Stimulated activated naive B cell treated with anti-CD40 and anti-IgM and Interleukin-4, amounts not matched to agents 10 μg/mL and 1 μg/mL and 100 μg/mL, for 72 hours (primary cell): ENCODE measurements at regions not wholly inside any gene's neighbourhood (a gene's known extent, or its start where the extent isn't known, plus 50 kb on each side); places are given as distances from the start of the nearest gene placed in this dataset.
"Not testable (repeated sequence)": the region's sequence is repeated elsewhere in the genome, so short reads cannot be mapped to it uniquely, and the experiment has no call there.

Source experiments
- ATAC-seq, 2 donors: fragments of 150-1000 bp; cut with Tn5 transposase; replicated peaks; 2 replicates each; pipeline ENCODE4 v1.10.0; 2021; ENCODE audit warnings: moderate library complexity in 1 of 2
- DNase-seq: peaks from one replicate; pipeline ENCODE4 v3.0.0; 2021
- H3K27ac Mint-ChIP-seq: one replicate; pipeline ENCODE4 v1.8.0; 2022; ENCODE audit warnings: mild to moderate bottlenecking, mixed read lengths
- H3K27me3 Mint-ChIP-seq, 2 donors: one replicate each; pipeline ENCODE4 v1.8.0; 2022; ENCODE audit warnings: mixed read lengths in 2 of 2
- H3K36me3 Mint-ChIP-seq, 2 donors: one replicate each; pipeline ENCODE4 v1.8.0; 2022; ENCODE audit warnings: mixed read lengths in 2 of 2, mild to moderate bottlenecking in 1 of 2
- H3K4me1 Mint-ChIP-seq, 2 donors: one replicate each; pipeline ENCODE4 v1.8.0; 2022; ENCODE audit warnings: mixed read lengths in 2 of 2, mild to moderate bottlenecking in 1 of 2
- H3K4me3 Mint-ChIP-seq, 2 donors: one replicate each; pipeline ENCODE4 v1.8.0; 2022; ENCODE audit warnings: mild to moderate bottlenecking in 2 of 2, mixed read lengths in 2 of 2, moderate library complexity in 1 of 2
- H3K9me3 Mint-ChIP-seq, 2 donors: one replicate each; pipeline ENCODE4 v1.8.0; 2022; ENCODE audit warnings: mixed read lengths in 2 of 2, mild to moderate bottlenecking in 1 of 2

DNA sequence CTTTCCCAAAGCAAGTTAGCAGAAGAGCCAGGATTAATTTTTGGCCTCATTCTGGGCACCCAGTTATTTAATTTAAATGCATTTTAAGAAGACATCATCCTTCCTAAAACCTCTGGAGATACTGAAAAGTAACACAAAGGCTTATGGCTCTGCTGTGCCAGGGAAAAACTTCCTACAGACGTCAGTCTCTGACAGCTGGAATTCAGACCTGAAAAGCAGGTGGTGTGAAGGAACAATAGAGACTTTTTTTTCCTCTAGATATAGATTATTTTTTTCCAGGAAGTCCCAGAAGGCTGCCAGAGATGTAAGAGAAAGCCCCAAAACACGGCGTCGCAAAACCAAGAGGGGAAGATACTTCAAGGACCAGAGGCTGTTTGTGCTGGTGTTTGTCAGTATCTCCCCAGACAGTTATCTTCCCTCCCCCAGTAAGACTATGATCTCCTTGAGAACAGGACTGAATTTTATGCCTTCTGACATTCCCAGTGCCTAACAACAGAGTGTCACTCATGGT lies 88.7 kb upstream of the RASEF start:
- H3K4me3 Mint-ChIP-seq, result no peak overlapping the region
- no peak overlapping the region for H3K27ac Mint-ChIP-seq
- ATAC-seq (no peak), DNase-seq (no peak)
- H3K9me3 Mint-ChIP-seq, result peaks cover 10% of the 10 kb centered on the region in 2 donors
- no peaks in the 10 kb centered on the region for H3K4me1 Mint-ChIP-seq
- peaks cover 0 to 4% of the 10 kb centered on the region in 2 donors for H3K27me3 Mint-ChIP-seq
- no peaks in the 10 kb centered on the region for H3K36me3 Mint-ChIP-seq

- Mint-ChIP-seq H3K36me3 (no peaks in the 10 kb centered on the region), H3K27ac (no peak overlapping the region), H3K27me3 (peaks cover 0 to 4% of the 10 kb centered on the region in 2 donors), H3K9me3 (peaks cover 9 to 10% of the 10 kb centered on the region in 2 donors), H3K4me3 (no peak overlapping the region), H3K4me1 (no peaks in the 10 kb centered on the region)
- DNase-seq, result no peak
- ATAC-seq, result no peak
These were observed 84.6 kb upstream of the RASEF start for GRCh38 chr9:83147315-83148149.

DNA sequence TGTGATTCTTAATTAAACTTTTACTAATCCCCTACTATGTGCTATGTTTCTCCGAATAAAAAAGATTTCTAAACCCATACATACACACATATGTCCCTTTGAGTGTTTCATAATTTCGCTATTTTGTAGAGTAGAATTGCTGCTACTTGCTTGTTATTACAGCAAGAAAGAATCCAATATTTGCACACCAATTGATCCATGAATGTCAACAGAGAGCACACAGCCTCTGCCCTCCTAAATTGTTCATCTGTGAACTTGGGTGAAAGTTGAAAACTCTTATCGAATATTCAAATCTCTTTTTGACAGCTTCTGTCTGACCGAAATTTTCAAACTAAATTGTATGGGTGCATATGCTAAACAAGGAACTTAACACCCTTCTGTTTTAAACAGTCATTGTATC lies 83.4 kb upstream of the RASEF start:
- Mint-ChIP-seq H3K36me3 (no peaks in the 10 kb centered on the region), H3K4me1 (no peaks in the 10 kb centered on the region), H3K4me3 (no peak overlapping the region), H3K27ac (no peak overlapping the region), H3K9me3 (peaks cover 9 to 10% of the 10 kb centered on the region in 2 donors), H3K27me3 (peaks cover 0 to 4% of the 10 kb centered on the region in 2 donors)
- ATAC-seq (no peak), DNase-seq (no peak)

DNA sequence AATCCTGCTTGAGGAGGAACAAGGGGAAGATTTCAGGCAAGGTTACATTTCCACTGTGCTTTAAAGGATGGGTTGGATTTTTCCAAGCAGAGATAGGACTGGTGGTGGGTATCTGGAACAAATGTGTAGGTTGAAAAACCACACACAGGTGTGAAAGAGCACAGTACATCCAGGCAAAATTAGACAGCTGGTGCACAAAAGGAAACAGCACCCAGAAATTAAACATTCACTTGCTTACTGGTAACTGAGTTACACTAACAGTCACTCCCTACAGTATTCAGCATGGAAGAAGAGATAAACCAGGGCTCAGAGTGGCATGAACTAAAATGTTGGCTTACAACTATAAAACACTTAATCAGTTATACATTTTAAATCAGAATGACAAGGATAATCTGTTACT lies 81.5 kb upstream of the RASEF start:
- DNase-seq (no peak), ATAC-seq (no peak)
- H3K36me3 Mint-ChIP-seq, result no peaks in the 10 kb centered on the region
- H3K27me3 Mint-ChIP-seq, result no peaks in the 10 kb centered on the region
- H3K9me3 Mint-ChIP-seq, result peaks cover 7 to 10% of the 10 kb centered on the region in 2 donors
- no peak overlapping the region for H3K4me3 Mint-ChIP-seq
- no peak overlapping the region for H3K27ac Mint-ChIP-seq
- no peaks in the 10 kb centered on the region for H3K4me1 Mint-ChIP-seq

DNA sequence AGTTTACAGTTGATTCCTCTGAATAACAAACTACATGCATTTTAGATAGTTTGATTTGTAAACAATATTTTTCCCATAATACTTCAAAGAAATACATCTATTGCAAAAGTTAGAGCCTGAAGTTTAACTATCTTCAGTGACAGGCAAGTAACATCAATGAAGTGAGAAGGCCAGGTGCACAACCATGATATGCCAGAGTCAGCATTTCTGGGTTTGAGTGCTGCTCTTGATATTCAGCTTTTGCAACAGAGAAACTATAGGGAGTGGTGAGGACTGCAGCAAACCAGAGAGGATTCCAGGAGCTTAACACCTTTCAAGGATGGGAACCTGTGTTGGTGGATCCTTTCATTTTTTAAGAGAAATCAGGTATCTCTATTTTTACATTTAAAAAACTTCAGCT lies 79.4 kb upstream of the RASEF start:
- Mint-ChIP-seq H3K9me3 (no peaks in the 10 kb centered on the region), H3K27me3 (no peaks in the 10 kb centered on the region), H3K36me3 (no peaks in the 10 kb centered on the region), H3K4me3 (no peak overlapping the region), H3K4me1 (no peaks in the 10 kb centered on the region), H3K27ac (no peak overlapping the region)
- no peak for DNase-seq
- ATAC-seq, result no peak

- H3K27ac Mint-ChIP-seq, result no peak overlapping the region
- H3K36me3 Mint-ChIP-seq, result no peaks in the 10 kb centered on the region
- DNase-seq (no peak), ATAC-seq (no peak)
- H3K27me3 Mint-ChIP-seq, result no peaks in the 10 kb centered on the region
- no peak overlapping the region for H3K4me3 Mint-ChIP-seq
- H3K4me1 Mint-ChIP-seq, result no peaks in the 10 kb centered on the region
- no peaks in the 10 kb centered on the region for H3K9me3 Mint-ChIP-seq
These were observed 78.9 kb upstream of the RASEF start for GRCh38 chr9:83141887-83142286.

DNA sequence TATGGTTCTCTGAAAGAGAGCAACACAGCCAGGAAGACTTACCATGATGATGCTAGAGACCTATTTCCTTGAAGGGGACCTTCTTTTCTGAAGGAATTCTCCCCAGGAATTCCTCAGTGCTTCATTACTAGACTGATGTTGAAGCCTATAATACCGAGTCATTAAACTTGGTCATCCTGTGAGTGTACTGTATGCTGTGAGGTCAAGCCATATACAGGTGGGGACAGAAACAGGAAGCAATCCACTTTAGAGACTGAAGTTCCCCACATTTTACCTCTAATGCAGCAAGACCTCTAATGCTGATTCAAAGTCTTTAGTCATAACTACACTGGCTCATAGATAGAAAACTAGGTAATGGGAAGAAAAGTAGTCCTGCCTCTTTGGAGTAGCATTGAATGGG lies 77.1 kb upstream of the RASEF start:
- DNase-seq, result no peak
- ATAC-seq, result no peak

GRCh38 chr9:83138422-83139135 lies 75.6 kb upstream of the RASEF start:
- Mint-ChIP-seq H3K4me1 (no peaks in the 10 kb centered on the region), H3K4me3 (no peak overlapping the region), H3K27ac (no peak overlapping the region), H3K9me3 (peaks cover 0 to 3% of the 10 kb centered on the region in 2 donors), H3K36me3 (no peaks in the 10 kb centered on the region), H3K27me3 (peaks cover 0 to 6% of the 10 kb centered on the region in 2 donors)
- ATAC-seq (no peak), DNase-seq (no peak)

More for the DNA sequence above, 77.1 kb upstream of the RASEF start:
- Mint-ChIP-seq H3K4me1 (no peaks in the 10 kb centered on the region), H3K27ac (no peak overlapping the region), H3K36me3 (no peaks in the 10 kb centered on the region), H3K4me3 (no peak overlapping the region), H3K9me3 (no peaks in the 10 kb centered on the region), H3K27me3 (peaks cover 0 to under 1% of the 10 kb centered on the region in 2 donors)

DNA sequence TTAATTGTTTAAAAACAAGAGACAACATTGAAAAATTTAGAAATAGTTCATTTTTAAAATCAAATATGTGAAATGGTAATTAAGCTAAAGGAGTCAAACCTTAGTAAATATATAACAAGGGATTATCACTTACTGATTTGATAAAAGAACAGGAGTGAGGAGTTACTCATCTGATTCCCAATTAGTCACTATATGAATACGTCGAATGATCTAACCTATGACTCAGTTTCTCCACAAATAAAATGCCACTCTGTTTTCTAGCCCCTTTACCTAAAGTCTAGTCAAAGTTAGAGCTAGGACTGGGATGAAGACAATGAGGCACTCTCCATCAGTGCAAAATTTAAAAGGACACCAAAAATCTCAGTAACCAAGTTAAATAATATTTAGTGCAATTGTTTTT lies 70.4 kb upstream of the RASEF start:
- no peak overlapping the region for H3K27ac Mint-ChIP-seq
- no peaks in the 10 kb centered on the region for H3K4me1 Mint-ChIP-seq
- ATAC-seq, result no peak
- peaks cover 4 to 7% of the 10 kb centered on the region in 2 donors for H3K9me3 Mint-ChIP-seq
- no peak for DNase-seq
- peaks cover 0 to 6% of the 10 kb centered on the region in 2 donors for H3K27me3 Mint-ChIP-seq
- no peaks in the 10 kb centered on the region for H3K36me3 Mint-ChIP-seq
- no peak overlapping the region for H3K4me3 Mint-ChIP-seq

DNA sequence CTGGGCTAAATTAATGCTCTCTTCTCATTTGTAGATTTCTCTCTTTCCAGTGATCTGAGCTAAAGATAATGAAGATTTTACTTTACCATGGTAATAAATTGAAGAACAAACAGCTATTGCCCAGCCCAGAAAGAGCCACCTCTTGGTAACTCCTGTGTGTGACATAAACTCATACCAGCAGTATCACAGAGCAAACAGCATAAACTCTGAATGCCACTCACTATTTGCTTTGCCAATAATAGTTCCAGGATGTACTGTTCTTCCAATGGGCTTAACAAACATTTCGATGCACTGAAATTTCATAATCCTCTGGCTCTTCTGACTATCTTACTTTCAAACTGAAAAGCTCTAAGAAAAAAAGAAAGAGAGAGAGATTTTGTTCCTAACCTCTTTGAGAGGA lies 69.8 kb upstream of the RASEF start:
- no peak for ATAC-seq
- Mint-ChIP-seq H3K9me3 (peaks cover 5 to 9% of the 10 kb centered on the region in 2 donors), H3K36me3 (no peaks in the 10 kb centered on the region), H3K27me3 (peaks cover 0 to 6% of the 10 kb centered on the region in 2 donors), H3K4me3 (no peak overlapping the region), H3K4me1 (no peaks in the 10 kb centered on the region), H3K27ac (no peak overlapping the region)
- DNase-seq, result no peak

DNA sequence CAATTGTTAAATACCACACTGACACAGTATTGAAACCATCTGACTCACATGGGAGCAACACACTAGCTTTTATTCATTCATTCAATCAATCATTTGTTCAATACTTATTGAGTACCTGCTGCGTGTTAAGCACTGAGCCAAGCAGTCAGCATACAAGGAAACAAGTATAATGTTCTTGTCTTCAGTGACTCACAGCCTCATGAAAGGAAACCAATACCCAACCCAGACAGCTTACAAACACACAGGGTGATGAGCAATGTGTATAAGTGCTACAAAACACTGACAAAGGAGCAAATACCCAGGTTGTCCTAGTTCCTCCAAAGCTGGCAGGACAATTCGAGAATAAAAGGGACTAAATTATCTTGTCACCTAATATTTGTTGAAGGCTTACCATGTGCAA lies 67.6 kb upstream of the RASEF start:
- no peak overlapping the region for H3K27ac Mint-ChIP-seq
- H3K36me3 Mint-ChIP-seq, result no peaks in the 10 kb centered on the region
- H3K27me3 Mint-ChIP-seq, result peaks cover 0 to 12% of the 10 kb centered on the region in 2 donors
- H3K4me1 Mint-ChIP-seq, result no peaks in the 10 kb centered on the region
- DNase-seq, result no peak
- no peak for ATAC-seq
- no peak overlapping the region for H3K4me3 Mint-ChIP-seq
- peaks cover 5 to 12% of the 10 kb centered on the region in 2 donors for H3K9me3 Mint-ChIP-seq

DNA sequence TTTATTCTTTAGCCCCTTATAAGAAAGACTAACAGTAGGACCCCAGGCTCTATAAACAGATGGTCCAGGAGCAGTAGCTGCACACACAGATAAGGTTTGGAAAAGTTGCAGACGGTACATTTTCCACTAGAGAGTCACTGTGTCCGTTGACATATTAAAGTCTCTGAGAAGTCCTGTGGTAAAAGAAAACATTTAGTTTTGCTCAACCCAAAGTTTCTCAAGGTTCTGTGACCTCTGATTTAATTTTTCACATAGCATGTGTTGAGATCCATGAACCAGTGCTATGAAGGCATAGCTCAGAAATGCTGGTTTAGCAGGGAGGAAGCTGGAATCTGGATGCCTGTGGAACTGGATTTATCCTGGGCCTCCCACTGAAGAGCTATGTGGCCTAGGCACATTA lies 62.7 kb upstream of the RASEF start:
- H3K9me3 Mint-ChIP-seq, result peaks cover 5 to 19% of the 10 kb centered on the region in 2 donors
- H3K27me3 Mint-ChIP-seq, result peaks cover 0 to 12% of the 10 kb centered on the region in 2 donors
- H3K27ac Mint-ChIP-seq, result no peak overlapping the region
- H3K4me3 Mint-ChIP-seq, result no peak overlapping the region
- no peaks in the 10 kb centered on the region for H3K36me3 Mint-ChIP-seq
- H3K4me1 Mint-ChIP-seq, result no peaks in the 10 kb centered on the region
- ATAC-seq, result no peak
- no peak for DNase-seq

GRCh38 chr9:83119873-83120272 lies 56.9 kb upstream of the RASEF start:
- H3K4me3 Mint-ChIP-seq, result no peak overlapping the region
- H3K27ac Mint-ChIP-seq, result no peak overlapping the region

DNA sequence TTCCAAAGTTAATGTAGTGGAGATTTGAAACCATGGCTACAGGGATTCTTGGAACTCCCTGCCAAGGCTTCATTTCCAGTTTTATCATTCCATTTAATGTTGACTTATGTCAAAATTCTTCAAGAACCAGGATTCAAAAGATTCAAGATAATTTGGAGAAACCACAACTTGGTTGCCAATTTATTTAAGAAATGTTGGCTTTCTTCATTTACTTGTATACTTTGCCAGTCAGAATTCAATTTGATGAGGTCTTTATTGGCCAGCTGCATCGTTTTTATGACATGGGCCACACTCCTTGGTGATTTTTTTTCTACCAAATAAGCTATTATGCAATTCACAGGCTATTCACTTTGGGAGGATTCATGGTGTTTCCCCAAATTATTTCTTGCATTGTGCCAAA lies 53.1 kb upstream of the RASEF start:
- Mint-ChIP-seq H3K9me3 (peaks cover 12 to 18% of the 10 kb centered on the region in 2 donors), H3K36me3 (peaks cover 0 to 3% of the 10 kb centered on the region in 2 donors), H3K27ac (no peak overlapping the region), H3K27me3 (no peaks in the 10 kb centered on the region), H3K4me3 (no peak overlapping the region), H3K4me1 (no peaks in the 10 kb centered on the region)
- no peak for ATAC-seq
- DNase-seq, result no peak

More at GRCh38 chr9:83119873-83120272, 56.9 kb upstream of the RASEF start:
- peaks cover under 1 to 14% of the 10 kb centered on the region in 2 donors for H3K9me3 Mint-ChIP-seq
- H3K36me3 Mint-ChIP-seq, result peaks cover 0 to 1% of the 10 kb centered on the region in 2 donors
- DNase-seq (no peak), ATAC-seq (no peak)
- no peaks in the 10 kb centered on the region for H3K4me1 Mint-ChIP-seq
- H3K27me3 Mint-ChIP-seq, result peaks cover 0 to 6% of the 10 kb centered on the region in 2 donors

DNA sequence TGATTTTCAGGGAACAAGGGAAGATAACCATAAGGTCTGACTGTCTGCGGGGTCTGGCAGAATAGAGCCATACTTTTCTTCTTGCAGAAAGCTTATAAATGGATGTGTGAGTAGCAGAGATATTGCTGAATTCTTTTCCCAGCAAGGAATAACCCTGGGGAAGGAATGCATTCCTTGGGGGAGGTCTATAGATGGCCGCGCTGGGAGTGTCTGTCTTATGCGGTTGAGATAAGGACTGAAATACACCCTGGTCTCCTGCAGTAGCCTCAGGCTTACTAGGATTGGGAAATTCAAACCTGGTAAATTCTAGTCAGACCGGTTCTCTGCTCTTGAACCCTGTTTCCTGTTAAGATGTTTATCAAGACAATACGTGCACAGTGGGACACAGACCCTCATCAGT lies 50.5 kb upstream of the RASEF start:
- not testable (repeated sequence) for H3K4me3 Mint-ChIP-seq, H3K36me3 Mint-ChIP-seq, H3K27me3 Mint-ChIP-seq, DNase-seq, H3K4me1 Mint-ChIP-seq, H3K27ac Mint-ChIP-seq, ATAC-seq
- H3K9me3 Mint-ChIP-seq, result peaks cover 12 to 20% of the 10 kb centered on the region in 2 donors
